ENCODE measurements at regions not wholly inside any gene's neighbourhood (a gene's known extent, or its start where the extent isn't known, plus 50 kb on each side); places are given as distances from the start of the nearest gene placed in this dataset.

GRCh38 chr15:35994876-35995275 lies 448.9 kb upstream of the DPH6 start:
- TF ChIP-seq REST (IDR thresholded peaks at IDR 0.05; ENCODE audit: borderline replicate concordance) (no peak), EP300 (conservative IDR thresholded peaks at IDR 0.05; ENCODE audit: poor library complexity, severe bottlenecking) (no peak), SMC3 (conservative IDR thresholded peaks at IDR 0.05; ENCODE audit: poor library complexity) (no peak)

All from neural cell (in vitro differentiated cells).